ENCODE measurements at regions not wholly inside any gene's neighbourhood (a gene's known extent, or its start where the extent isn't known, plus 50 kb on each side); places are given as distances from the start of the nearest gene placed in this dataset.
"Not testable (repeated sequence)": the region's sequence is repeated elsewhere in the genome, so short reads cannot be mapped to it uniquely, and the experiment has no call there.

GRCh38 chrX:78603908-78604307, 55.2 kb downstream of the RTL3 start:
- no peak for DNase-seq

DNA sequence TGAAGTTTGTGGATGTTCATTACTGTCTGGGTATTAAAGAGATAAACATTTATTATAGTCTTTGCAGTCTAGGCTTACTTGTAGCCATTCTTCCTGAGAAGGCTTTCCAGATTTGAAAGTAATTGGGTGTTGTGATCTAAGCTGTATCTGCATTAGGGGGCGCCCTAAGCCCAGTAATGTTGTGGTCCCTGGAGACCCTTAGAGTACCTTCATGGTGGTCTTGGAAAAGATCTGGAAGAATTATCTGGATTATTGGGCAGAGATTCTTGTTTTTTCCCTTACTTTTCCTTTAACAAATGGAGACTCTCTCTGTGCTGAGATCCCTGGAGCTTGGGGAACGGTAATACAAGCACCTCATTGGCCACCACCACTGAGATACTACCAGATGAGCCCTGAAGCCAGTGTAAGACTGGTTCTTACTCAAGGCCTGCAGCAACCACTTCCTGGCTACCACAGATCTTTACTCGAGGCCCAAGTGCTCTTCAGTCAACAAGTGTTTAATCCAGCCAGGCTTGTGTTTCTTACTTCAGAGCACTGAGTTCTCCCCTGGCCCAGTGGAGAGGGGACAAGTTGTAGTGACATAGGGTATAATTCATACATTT, 63.1 kb downstream of the RTL3 start:
- DNase-seq: peak; percentile 6

DNA sequence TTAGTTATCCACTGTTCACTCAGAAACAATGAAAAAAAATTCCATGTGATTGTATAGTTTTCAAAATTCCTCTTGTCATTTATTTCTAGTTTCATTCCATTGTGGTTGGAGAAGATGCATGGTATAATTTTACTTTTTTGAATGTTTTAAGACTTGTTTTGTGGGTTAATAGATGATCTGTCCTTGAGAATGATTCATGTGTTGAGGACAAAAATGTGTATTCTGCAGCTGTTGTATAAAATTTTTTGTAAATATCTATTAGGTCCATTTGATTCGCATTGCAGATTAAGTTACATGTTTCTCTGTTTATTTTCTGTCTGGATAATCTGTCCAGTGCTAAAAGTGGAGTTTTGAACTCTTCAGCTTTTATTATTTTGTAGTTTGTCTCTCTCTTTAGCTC, 65.4 kb downstream of the RTL3 start:
- no peak for DNase-seq

DNA sequence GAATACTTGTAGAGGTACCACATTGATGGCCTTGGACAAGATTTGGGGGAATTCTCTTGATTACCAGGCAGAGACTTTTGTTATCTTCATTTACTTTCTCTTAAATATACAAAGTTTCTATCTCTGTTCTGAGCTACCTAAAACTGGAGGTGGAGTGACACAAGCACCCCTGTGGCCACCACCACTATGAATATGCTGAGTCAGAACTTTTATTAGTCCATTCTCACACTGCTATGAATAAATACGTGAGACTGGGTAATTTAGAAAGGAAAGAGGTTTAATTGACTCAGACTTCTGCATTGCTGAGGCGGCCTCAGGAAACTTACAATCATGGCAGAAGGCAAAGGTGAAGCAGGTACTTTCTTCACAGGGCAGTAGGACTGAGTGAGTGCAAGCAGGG, 67.1 kb downstream of the RTL3 start:
- no peak for DNase-seq

- no peak for DNase-seq
These were observed 84.8 kb downstream of the RTL3 start for GRCh38 chrX:78574306-78574705.

DNA sequence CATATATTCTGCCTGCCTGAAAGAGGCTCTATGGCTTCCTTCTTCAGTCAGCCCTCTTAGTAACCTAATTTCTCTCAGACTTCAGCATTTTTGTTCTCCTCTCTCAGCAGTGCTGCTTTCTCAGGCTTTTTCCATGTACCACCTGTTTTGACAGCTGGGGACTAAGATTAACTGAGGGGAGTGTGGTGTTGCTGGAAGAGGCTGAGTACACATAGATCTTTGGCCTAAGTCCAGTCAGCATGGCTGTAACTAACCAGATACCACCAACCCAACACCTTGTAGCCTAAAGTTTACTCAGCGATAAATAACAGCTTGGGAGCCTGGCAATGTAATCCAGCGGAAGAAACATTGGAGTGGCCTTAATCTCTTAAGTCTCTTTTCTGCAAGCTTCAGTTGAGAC, 85.5 kb downstream of the RTL3 start:
- no peak for DNase-seq

- DNase-seq: no peak
These were observed 87.3 kb downstream of the RTL3 start for GRCh38 chrX:78571849-78572248.

- no peak for DNase-seq
These were observed 103.6 kb downstream of the RTL3 start for GRCh38 chrX:78555401-78555980.

GRCh38 chrX:78552628-78553027, 106.5 kb downstream of the RTL3 start:
- not testable (repeated sequence) for DNase-seq

GRCh38 chrX:78548012-78548411, 111.1 kb downstream of the RTL3 start:
- DNase-seq: peak; percentile 41

GRCh38 chrX:78545233-78545632, 113.9 kb downstream of the RTL3 start:
- no peak for DNase-seq

- DNase-seq: no peak
These were observed 115.8 kb downstream of the RTL3 start for GRCh38 chrX:78543281-78543680.

DNA sequence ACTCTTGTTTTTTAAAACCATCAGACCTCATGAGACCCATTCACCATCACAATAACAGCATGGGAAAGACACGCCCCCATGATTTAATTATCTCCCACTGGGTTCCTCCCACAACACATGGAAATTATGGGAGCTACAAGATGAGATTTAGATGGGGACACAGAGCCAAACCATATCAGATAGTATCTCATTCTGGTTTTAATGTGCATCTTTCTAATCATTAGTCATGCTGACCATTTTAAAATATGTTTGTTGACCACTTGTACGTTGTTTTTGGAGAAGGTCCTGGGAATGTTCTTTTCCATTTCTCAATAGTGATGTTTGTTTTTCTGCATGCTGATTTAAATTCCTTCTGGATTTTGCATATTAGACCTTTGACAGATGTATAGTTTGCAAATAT, 119.0 kb downstream of the RTL3 start:
- peak; percentile 2 for DNase-seq

GRCh38 chrX:78534221-78534620, 124.9 kb downstream of the RTL3 start:
- DNase-seq: no peak

GRCh38 chrX:78532363-78532762, 126.8 kb downstream of the RTL3 start:
- DNase-seq: no peak

DNA sequence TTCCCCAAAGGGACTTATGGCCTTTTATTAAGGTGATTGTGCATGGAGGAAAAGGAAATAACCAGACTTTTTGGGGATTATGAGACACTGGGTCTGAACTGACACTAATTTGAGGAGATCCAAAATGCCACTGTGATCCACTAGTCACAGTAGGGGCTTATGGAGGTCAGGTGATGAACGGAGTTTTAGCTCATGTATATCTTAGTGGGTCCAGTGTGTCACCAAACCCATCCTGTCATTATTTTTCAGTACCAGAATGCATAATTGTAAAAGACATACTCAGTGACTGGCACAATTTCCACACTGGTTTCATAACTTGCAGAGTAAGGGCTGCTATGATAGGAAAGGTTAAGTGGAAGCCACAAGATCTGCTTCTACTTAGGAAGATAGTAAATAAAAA, 131.3 kb downstream of the RTL3 start:
- DNase-seq: no peak

GRCh38 chrX:78527263-78527662, 131.9 kb downstream of the RTL3 start:
- DNase-seq: peak; percentile 44

- DNase-seq: no peak
These were observed 136.5 kb downstream of the RTL3 start for GRCh38 chrX:78522601-78523000.

DNA sequence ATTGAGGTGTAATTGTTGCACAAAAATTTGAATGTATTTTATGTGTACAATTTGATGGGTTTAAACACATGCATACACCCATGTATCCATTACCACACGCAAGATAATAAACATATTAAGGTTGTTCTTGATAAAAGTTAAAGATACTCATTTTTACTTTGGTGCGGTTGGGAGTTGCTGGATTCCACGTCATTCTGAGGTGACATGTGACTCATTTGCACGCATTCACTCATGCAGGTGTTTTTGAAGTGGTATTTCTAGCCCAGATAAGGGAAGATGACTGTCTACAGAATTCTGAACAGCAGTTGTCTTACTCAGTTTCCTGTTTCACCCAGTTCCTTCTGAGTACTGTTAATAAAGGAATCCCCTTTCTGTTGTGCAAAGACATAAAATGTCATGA, 142.0 kb downstream of the RTL3 start:
- DNase-seq: no peak

GRCh38 chrX:78514852-78515251, 144.3 kb downstream of the RTL3 start:
- no peak for DNase-seq

DNA sequence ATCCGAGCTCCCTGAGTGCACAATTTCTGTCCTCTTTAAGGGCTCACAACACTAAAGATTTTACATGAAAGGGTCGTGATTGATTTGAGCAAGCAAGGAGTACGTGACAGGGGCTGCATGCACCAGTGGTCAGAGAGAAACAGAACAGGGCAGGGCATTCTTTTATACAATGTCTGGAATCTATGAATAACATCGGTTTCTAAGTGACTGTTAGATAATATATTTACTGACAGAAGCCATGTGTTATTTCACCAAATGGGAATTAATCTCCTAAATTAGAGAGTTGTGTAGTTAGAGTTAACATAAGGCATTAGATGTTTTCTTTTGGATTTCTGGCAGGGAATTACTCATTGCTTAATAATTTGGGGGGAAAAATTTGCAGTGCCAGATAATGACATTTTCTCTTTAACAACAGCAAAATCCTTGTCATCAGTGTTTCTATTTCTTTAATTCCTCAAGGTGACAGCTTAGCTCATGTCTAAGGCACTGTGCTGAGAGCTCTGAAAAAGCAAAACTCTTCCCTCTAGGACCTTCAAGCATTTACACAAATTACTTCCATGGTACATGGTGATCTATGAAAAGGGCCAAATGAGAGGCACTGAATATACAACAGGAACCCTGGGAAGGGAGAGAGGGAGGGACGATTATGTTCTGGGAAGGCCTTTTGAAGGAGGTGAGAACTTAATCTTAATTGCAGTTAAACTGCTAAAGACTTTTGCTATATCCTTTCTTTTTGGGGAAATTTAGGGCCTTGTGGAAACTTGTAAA, 145.0 kb downstream of the RTL3 start:
- DNase-seq: peak; percentile 3

GRCh38 chrX:78506248-78506647, 152.9 kb downstream of the RTL3 start:
- DNase-seq: no peak

- DNase-seq: no peak
These were observed 162.6 kb downstream of the RTL3 start for GRCh38 chrX:78496483-78496882.

GRCh38 chrX:78493180-78493579, 165.8 kb upstream of the CYSLTR1 start:
- no peak for DNase-seq

- DNase-seq: no peak
These were observed 149.3 kb upstream of the CYSLTR1 start for GRCh38 chrX:78476701-78477100.

Data from EL (cell line).